ENCODE measurements at regions not wholly inside any gene's neighbourhood (a gene's known extent, or its start where the extent isn't known, plus 50 kb on each side); places are given as distances from the start of the nearest gene placed in this dataset.

- no peak for TF ChIP-seq CTCF (IDR thresholded peaks at IDR 0.05)
- no peak for TF ChIP-seq POLR2AphosphoS5 (IDR thresholded peaks at IDR 0.05; ENCODE audit: insufficient read depth in 1 of 2, low read depth in 1 of 2)
Observed at GRCh38 chr7:149559711-149560110, 62.1 kb upstream of the ZNF746 start.

Measured in vagina (tissue), 2 donors.